Lung (tissue), 11 donors: ENCODE measurements at regions not wholly inside any gene's neighbourhood (a gene's known extent, or its start where the extent isn't known, plus 50 kb on each side); places are given as distances from the start of the nearest gene placed in this dataset.

ENCODE experiments used
- ATAC-seq: fragments of 200-7000 bp; cut with Tn5 transposase; one replicate; pipeline ENCODE4 v1.9.1; 2020; ENCODE audit warnings: moderate number of reproducible peaks; ENCODE audit not compliant: insufficient read depth, low FRiP score
- DNase-seq, 3 donors: peaks; one replicate each; pipeline ENCODE4 v3.0.0-alpha.2; 2013 to 2017
- H3K27ac ChIP-seq, 2 donors: one replicate each; pipeline ENCODE4 v1.5.1; 2013; ENCODE audit warnings: mild to moderate bottlenecking in 2 of 2, moderate library complexity in 2 of 2, control low read depth in 1 of 2, inconsistent platforms in 1 of 2, low read depth in 1 of 2, low read length in 1 of 2
- H3K27me3 ChIP-seq, 3 donors: one replicate each; pipeline ENCODE4 v1.5.1; 2013; ENCODE audit warnings: low read length in 2 of 3; ENCODE audit not compliant: control insufficient read depth in 3 of 3, insufficient read depth in 3 of 3
- H3K36me3 ChIP-seq, 4 donors: one replicate each; pipeline ENCODE4 v1.5.1; 2013; ENCODE audit warnings: low read length in 4 of 4, mild to moderate bottlenecking in 1 of 4, moderate library complexity in 1 of 4; ENCODE audit not compliant: control insufficient read depth in 4 of 4, insufficient read depth in 4 of 4
- H3K4me1 ChIP-seq, 5 donors: one replicate each; pipeline ENCODE4 v1.5.1; 2013; ENCODE audit warnings: low read length in 5 of 5, mild to moderate bottlenecking in 2 of 5, moderate library complexity in 1 of 5; ENCODE audit not compliant: control insufficient read depth in 5 of 5, insufficient read depth in 5 of 5
- H3K4me3 ChIP-seq: one replicate; pipeline ENCODE4 v1.5.1; 2013; ENCODE audit warnings: mild to moderate bottlenecking, control low read depth, moderate library complexity
- H3K9ac ChIP-seq, 2 donors: one replicate each; pipeline ENCODE4 v1.5.1; 2013; ENCODE audit warnings: low read length in 2 of 2, control low read depth in 1 of 2; ENCODE audit not compliant: insufficient read depth in 1 of 2
- H3K9me3 ChIP-seq, 4 donors: one replicate each; pipeline ENCODE4 v1.5.1; 2013; ENCODE audit warnings: low read length in 3 of 4, mild to moderate bottlenecking in 1 of 4, moderate library complexity in 1 of 4; ENCODE audit not compliant: control insufficient read depth in 4 of 4, insufficient read depth in 3 of 4
- WGBS, 2 donors: extraction: QIAGEN DNeasy Blood & Tissue Kit; methylation state at CpG; one replicate each; pipeline ENCODE4 v1.1.7; 2013; 5-methylcytosine and 5-hydroxymethylcytosine counted together
- TF ChIP-seq, protein P1 (sequence below): IDR thresholded peaks from 2 replicates; pipeline ENCODE4 v1.5.1; 2012; ENCODE audit warnings: mild to moderate bottlenecking; ENCODE audit errors: control extremely low read depth, extremely low read depth
- donor health status: control.
- donor health status: control.
- donor health status: Bipolar disorder and iron deficiency.
- donor health status: healthy.
- donor health status: DM: yes; HTN: yes; CAD: no.

DNA sequence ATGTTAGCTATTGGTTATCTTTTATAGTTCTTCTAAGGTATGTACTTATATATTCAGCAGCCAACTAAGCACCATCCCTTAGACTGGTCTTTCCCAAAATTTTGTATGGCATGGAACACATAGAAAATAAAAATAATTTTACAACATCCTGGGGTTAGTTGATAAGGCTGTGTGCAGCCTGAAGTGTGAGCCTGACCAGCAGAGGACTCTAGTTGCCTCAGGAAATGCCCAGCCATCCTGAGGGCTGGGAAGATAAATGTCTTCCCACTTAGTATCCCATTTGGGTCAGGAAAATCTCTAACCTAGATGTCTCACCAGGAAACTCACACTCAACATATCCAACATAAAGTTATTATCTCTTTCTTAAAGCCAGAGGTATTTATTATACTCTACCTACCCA lies 251.4 kb upstream of the POF1B start:
- H3K9me3 ChIP-seq = peaks cover 0 to 8% (median 2%) of the 10 kb centered on the region in 4 donors
- no peak overlapping the region for H3K9ac ChIP-seq
- no peak for DNase-seq
- no peak overlapping the region for H3K27ac ChIP-seq
- H3K4me3 ChIP-seq = no peak overlapping the region
- H3K4me1 ChIP-seq = no peaks in the 10 kb centered on the region
- no peak for ATAC-seq
- H3K27me3 ChIP-seq = no peaks in the 10 kb centered on the region
- TF ChIP-seq, protein P1, sequence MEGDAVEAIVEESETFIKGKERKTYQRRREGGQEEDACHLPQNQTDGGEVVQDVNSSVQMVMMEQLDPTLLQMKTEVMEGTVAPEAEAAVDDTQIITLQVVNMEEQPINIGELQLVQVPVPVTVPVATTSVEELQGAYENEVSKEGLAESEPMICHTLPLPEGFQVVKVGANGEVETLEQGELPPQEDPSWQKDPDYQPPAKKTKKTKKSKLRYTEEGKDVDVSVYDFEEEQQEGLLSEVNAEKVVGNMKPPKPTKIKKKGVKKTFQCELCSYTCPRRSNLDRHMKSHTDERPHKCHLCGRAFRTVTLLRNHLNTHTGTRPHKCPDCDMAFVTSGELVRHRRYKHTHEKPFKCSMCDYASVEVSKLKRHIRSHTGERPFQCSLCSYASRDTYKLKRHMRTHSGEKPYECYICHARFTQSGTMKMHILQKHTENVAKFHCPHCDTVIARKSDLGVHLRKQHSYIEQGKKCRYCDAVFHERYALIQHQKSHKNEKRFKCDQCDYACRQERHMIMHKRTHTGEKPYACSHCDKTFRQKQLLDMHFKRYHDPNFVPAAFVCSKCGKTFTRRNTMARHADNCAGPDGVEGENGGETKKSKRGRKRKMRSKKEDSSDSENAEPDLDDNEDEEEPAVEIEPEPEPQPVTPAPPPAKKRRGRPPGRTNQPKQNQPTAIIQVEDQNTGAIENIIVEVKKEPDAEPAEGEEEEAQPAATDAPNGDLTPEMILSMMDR = no peak
- no peaks in the 10 kb centered on the region for H3K36me3 ChIP-seq

DNA sequence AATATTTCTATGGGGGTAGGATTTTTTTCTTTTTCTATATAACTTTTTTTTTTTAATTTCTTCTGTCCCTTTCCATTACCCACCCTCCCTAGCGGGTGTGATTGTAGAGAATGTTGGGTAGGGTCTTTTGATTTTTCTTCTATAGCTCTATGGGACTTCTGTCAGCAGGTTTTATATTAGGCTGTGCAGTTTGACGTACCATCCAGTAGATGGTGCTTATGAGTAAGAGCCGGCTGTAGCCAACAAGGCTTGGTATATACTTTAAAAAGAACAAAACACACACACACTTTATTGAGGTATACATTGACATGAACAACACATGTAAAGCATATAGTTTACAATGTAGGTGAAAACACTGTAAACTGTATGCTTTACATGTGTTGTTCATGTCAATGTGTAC lies 247.9 kb upstream of the POF1B start:
- ATAC-seq = no peak
- Histone ChIP-seq H3K27ac (no peak overlapping the region), H3K36me3 (no peaks in the 10 kb centered on the region), H3K27me3 (no peaks in the 10 kb centered on the region), H3K4me1 (no peaks in the 10 kb centered on the region), H3K9ac (no peak overlapping the region), H3K9me3 (peaks cover 0 to 12% (median 2%) of the 10 kb centered on the region in 4 donors), H3K4me3 (no peak overlapping the region)
- peak in 1 of 3 donors; percentile 1 for DNase-seq
- TF ChIP-seq, protein P1 = no peak
- 46 to 53% methylated on average over 3 of the region's 3 CpGs for WGBS, 2 donors

DNA sequence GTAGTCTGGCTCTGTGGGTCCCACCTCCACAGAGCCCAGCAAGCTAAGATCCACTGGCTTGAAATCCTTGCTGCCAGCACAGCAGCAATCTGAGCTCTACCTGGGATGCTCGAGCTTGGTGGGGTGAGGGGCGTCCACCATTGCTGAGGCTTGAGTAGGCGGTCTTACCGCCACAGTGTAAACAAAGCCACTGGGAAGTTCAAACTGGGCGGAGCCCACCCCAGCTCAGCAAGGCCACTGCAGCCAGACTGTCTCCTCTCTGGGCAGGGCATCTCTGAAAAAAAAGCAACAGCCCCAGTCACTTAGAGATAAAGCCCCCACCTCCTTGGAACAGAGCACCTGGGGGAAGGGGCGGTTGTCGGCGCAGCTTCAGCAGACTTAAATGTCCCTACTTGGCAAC lies 243.2 kb upstream of the POF1B start:
- no peak for DNase-seq
- no peak for ATAC-seq
- Histone ChIP-seq H3K9me3 (peaks cover 0 to 7% (median 0%) of the 10 kb centered on the region in 4 donors), H3K36me3 (no peaks in the 10 kb centered on the region), H3K9ac (no peak overlapping the region), H3K27me3 (no peaks in the 10 kb centered on the region), H3K27ac (no peak overlapping the region), H3K4me1 (no peaks in the 10 kb centered on the region), H3K4me3 (no peak overlapping the region)
- TF ChIP-seq, protein P1 = no peak
- 66 to 85% methylated on average over 5 to 8 of the region's 8 CpGs for WGBS, 2 donors

DNA sequence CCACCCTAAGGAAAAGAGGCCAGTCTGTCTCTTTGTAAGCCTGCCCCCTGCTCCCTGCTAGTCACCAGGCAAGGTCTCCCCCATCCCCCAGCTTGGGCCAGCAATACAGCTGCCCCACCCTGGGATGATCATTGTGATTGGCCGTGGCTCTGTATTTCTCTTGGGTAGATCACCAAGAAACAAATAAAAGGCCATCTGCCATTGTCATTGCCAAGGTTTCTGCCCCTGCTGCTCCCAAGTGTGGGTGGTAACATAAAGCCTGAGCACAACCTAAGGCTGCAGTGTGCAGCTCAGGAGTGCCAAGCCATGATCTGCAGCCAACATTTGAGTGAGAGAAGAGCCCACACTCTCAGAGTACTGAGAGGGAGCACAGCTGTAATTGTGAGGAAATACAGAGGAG lies 241.0 kb upstream of the POF1B start:
- TF ChIP-seq, protein P1 = no peak
- H3K4me3 ChIP-seq = no peak overlapping the region
- no peak for DNase-seq
- H3K36me3 ChIP-seq = no peaks in the 10 kb centered on the region
- no peaks in the 10 kb centered on the region for H3K27me3 ChIP-seq
- H3K27ac ChIP-seq = no peak overlapping the region
- WGBS, 2 donors = 82 to 100% methylated on average over 1 of the region's 1 CpG
- no peaks in the 10 kb centered on the region for H3K4me1 ChIP-seq
- H3K9ac ChIP-seq = no peak overlapping the region
- no peak for ATAC-seq
- H3K9me3 ChIP-seq = peaks cover 0 to 7% (median 0%) of the 10 kb centered on the region in 4 donors
